GM10266 (cell line): ENCODE measurements at regions not wholly inside any gene's neighbourhood (a gene's known extent, or its start where the extent isn't known, plus 50 kb on each side); places are given as distances from the start of the nearest gene placed in this dataset.

Source experiments
- DNase-seq: peaks from one replicate; pipeline ENCODE4 v3.0.0; 2012; ENCODE audit errors: extremely low spot score
- CTCF ChIP-seq: IDR thresholded peaks from 2 replicates; pipeline ENCODE4 v1.5.1; 2012; ENCODE audit warnings: mild to moderate bottlenecking, low read depth; ENCODE audit not compliant: control insufficient read depth, insufficient read depth; ENCODE audit errors: missing control alignments

- no peak for TF ChIP-seq CTCF
These were observed 285.3 kb downstream of the RPLP1 start for GRCh38 chr15:69737916-69738315.

GRCh38 chr15:69740684-69741083 lies 288.1 kb downstream of the RPLP1 start:
- TF ChIP-seq CTCF, result no peak
- no peak for DNase-seq

More at GRCh38 chr15:69737916-69738315, 285.3 kb downstream of the RPLP1 start:
- no peak for DNase-seq

GRCh38 chr15:69742361-69742760 lies 289.7 kb downstream of the RPLP1 start:
- no peak for DNase-seq
- no peak for TF ChIP-seq CTCF

GRCh38 chr15:69743091-69743490 lies 290.5 kb downstream of the RPLP1 start:
- TF ChIP-seq CTCF, result no peak
- no peak for DNase-seq

- TF ChIP-seq CTCF, result no peak
- DNase-seq, result no peak
These were observed 292.0 kb downstream of the RPLP1 start for GRCh38 chr15:69744391-69745162.

GRCh38 chr15:69747193-69747592 lies 294.6 kb downstream of the RPLP1 start:
- no peak for TF ChIP-seq CTCF
- DNase-seq, result no peak

- no peak for TF ChIP-seq CTCF
- DNase-seq, result no peak
These were observed 295.5 kb downstream of the RPLP1 start for GRCh38 chr15:69748131-69748530.
